GM18520 (cell line): ENCODE measurements at regions not wholly inside any gene's neighbourhood (a gene's known extent, or its start where the extent isn't known, plus 50 kb on each side); places are given as distances from the start of the nearest gene placed in this dataset.

Experiments
- ATAC-seq: cut with Tn5 transposase; IDR thresholded peaks from one replicate; pipeline ENCODE4 v1.9.1; 2021; ENCODE audit not compliant: unreplicated experiment

DNA sequence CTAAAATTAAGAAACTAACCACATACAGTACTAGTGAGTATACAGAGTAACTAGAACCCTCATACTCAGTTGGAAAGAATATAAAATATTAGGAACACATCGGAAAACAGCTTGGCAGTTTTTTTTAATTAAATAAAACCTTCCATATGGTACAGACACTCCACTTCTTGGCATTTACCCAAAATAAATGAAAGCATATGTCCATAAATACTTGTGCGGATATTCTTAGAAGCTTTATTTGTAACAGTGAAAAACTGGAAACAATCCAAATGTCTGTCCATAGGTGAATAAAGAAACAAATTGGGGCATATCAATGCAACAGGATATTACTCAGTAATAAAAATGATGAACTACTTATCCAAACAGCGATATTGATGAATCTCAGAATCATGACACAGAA lies 410.0 kb downstream of the HTR7 start:
- ATAC-seq, result no peak

DNA sequence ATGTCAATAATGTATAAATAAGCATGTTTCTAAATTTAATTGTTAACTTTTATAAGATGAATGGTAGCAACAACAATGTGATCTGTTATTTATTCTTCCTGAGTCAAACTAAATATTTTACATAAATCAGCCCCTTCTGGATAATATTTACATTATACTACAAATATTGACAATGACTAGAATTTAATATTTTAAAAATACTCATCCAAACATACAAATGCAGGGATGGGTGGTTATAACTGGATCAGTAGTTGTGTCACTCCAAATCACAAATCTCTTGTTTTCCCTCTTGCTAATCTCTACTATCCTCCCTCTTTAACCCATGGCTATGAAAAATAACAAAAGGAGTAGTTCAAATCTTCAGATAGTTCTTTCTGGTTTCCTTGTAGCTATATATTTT lies 407.0 kb downstream of the HTR7 start:
- ATAC-seq, result no peak

DNA sequence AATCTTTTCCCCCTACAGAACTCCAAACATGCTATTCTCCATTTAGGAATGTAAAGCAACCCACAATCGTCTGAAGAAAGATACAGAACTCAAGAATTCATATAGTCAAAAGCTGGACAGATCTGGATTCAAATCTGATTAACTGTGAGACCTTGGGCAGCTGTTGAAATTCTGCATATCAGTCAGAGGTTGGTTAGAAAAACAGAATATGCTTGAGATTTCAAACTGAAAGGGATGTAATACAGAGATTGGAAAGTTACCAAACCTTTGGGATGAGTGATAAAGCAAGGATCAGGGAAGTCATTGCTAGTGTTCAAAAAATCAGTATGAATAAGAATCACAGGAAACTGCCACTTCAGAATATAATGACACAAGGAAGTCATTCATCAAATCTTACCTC lies 406.6 kb downstream of the HTR7 start:
- ATAC-seq, result no peak

DNA sequence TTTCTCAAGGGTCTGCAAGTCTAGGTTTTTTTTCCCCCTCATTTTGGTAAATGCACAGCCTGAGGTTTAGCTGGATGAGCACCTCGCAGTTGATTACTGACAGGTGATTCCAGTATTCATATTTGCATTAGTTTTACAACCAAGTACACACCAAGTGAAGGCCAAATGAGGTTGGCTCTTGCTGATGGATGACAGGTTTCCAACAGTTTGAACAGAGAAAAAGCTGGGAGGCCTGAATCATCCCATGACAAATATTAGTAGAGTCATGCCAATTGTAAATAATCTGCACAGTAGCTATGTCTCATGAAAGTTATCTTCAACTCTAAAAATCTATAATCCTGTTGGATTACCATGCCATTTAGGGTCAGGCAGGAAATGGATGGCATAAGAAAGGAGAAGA lies 399.8 kb downstream of the HTR7 start:
- ATAC-seq, result no peak

DNA sequence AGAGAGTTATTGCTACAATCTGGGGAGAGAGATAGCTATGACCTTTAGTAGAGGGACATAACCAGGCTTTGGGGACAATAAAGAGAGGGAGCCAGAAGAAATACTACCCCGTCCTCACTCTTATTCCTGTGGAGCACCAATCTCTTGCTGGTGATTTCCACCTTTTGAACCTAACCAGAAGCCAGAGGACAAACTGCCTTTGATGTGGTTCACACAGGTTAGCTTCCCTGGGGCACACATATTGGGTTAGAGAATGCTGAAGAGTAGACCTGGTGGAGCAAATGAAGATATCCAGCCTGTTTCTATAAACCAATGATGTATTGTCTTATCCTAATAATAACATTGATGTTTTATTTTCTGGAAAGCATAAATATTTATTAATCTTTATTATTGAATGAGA lies 399.3 kb downstream of the HTR7 start:
- ATAC-seq, result no peak

DNA sequence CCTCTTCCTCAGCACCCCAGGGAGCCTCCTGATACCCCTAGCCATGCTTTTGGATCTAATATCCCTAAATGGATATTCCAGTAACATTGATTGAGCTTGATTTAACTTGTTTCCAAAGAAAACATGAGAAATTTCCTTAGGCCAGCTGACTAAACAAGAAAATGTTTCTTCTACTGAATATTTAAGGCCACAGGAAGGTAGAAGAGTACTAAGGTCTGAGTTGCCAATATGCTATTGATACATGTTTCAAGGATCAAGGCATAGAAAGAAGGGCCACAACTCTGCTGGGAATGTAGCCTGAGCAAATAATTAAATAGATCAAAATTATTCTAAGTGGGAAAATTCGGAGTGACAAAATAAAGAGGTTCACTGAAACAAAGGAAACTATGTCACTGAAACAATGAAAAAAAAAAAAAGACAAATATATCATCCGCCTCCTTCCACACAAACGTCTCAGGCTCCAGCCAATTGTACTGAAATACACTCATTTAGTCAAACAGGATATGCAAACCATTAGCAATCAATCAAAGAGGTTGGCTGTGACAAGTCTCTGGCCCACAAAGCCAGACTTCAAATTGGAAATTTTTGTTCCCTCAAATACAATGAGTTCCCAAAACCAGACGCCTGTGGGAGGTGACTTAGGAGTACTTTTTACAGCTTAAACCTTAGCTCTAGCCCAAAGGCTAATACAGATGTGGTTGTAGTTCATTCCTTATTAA lies 396.2 kb downstream of the HTR7 start:
- no peak for ATAC-seq

DNA sequence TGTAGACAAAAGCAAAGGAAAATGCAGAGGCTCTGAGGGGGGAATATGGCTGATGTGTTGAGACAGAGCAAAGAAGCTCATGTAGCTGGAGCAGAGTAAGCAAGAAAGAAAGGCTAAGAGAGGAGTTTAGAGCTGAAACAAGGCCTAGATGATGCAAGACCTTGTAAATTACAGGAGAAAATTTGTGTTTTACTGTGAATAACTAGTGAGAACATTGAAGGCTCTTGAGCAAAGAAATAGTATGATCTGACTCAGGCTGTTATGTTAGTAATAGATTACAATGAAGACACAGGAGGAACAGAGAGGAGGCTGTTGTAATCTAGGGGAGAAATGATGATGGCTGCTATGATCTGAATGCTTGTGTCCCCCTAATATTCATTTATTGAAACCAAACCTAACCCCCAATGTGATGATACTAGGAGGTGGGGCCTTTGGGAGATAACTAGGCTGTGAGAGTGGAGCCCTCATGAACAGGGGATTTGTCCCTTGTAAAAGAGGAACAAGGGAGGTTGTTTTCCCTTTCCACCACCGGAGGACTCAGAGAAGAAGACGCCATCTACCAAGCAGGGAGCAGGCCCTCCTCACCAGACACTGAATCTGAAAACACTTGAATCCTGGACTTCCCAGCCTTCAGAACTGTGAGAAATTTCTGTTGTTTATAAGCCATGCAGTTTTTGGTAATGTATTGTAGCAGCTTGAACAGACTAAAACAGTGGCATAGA lies 394.9 kb downstream of the HTR7 start:
- ATAC-seq, result no peak

DNA sequence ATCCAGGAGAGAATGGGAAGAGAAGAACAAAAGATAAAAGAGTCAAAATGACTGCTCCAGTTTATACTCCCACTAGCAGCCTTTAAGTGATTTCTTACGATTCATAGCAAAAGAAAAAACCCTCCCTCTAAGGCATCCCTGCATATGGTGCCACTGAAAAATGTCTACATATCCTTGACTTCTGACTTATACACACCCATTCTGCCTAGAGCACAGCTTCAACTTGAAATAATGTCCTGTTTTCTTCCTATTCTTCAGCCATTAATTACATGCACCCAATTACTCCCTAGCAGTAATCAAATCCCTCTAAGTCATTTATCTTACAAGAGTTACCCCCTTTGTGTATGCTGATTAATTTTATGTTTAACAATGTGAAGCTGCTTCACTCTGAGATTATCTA lies 393.5 kb downstream of the HTR7 start:
- ATAC-seq, result no peak

DNA sequence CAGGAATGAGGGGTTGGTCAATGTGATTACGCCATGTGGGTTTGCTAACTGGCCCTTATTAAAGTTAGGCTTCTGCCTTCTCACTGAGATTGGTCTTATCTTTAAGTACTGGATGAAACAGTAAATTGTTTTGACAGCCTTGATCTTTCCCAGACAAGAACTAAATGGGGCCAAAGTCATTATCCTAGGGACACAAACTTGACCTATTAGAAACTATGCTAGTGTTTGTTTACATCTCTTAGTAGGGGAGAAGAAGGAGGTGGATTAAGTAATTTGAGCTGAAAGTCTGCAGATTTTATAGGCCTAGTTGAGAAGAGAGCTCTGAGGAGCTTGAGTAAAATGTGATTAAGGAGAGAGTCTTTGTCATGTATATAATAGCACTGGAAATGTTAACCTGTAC lies 386.9 kb downstream of the HTR7 start:
- ATAC-seq, result no peak

DNA sequence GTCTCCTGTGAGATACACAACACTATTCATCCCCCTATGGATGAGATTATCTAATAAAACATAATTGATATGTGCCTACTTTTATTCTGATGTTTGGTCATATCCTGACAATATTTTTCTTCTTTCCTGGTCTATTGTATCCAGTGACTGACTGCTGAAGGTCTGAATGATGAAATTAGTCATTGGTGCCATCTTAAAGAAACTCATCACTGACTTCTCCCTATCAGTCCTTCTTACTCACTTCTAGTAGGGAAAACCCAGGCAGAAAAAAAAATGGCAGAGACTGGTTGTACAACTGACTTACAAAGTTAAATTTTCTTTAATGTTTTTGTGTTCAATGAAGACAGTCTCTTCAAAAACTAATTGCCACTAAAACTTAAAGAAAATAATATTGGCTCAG lies 377.4 kb downstream of the HTR7 start:
- no peak for ATAC-seq

DNA sequence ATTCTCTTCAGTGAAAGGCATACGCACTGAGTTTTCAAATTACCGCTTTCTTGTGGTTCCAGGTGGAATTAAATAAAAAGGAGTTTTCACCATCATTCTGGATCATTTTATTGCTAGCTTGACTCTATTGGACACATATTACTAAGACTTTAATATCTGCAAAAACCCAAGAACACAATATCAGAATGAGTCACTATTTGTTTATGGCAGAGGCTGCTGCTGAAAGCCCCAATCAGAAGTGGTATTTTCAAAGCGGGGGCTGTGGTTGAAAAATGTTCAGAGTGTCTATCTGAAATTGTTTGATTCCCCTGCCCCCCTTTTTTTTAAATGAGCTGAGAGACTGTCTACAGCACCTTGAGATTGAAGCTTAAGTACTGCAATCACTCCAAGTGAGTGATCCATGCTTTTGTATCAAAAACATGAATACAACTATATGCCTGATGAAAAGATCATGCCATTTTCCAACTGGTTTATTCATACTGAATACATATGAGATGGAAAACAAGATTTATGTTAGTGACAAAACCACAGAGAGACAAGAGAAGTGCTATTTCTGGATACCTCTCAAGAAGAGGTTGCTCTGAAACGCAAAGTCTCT lies 376.4 kb downstream of the HTR7 start:
- no peak for ATAC-seq

DNA sequence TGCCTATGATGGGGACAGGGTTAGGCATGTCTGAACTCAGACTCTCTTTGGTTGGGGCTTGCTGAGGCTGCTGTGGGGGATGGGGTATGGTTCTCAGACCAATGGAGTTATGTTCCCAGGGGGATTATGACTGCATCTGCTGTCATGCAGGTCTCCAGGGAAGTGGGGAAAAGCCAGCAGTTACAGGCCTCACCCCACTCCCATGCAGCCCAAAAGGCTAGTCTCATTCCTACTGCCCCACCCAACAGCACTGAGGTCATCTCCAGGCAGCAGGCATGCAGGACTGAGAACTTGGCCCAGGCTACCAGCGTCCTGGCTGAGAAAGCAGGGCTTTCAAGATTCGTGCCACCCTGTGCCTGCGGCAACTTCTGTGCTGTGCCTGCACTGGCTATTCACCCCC lies 373.3 kb downstream of the HTR7 start:
- ATAC-seq, result no peak

DNA sequence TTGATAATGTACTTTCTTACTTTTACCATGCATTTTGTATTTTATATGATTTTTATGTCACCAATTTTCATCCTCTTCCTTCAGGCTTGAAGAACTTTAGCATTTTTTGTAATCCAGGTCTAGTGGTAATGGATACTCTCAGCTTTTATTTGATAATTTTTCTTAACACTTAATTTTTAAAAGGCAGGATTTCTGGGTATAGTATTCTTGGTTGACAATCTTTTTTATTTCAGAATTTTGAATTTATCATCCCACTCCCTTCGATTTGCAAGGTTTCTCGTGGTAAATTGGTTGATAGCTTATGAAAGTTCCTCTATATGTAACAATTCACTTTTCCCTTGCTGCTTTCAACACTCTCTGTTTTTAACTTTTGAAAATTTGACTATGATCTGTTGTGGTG lies 363.7 kb downstream of the HTR7 start:
- ATAC-seq, result no peak

DNA sequence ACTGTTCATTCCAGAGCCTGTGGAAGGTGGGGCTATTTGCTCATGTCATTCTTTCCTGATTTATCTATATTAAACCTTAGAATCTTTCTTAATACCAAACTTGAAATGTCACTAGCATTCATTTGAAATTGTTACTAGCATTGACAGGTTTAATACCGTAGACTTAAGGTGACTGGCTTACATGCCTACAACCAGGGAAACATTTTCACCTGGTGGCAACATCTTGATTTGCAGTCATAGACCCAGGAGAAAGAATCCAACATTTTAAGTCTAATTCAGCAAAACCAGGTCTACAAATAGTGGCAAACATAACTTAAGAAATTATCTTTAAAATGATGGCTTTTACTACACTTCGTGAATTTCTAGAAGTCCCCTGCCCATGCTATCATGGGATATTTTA lies 353.7 kb downstream of the HTR7 start:
- no peak for ATAC-seq

DNA sequence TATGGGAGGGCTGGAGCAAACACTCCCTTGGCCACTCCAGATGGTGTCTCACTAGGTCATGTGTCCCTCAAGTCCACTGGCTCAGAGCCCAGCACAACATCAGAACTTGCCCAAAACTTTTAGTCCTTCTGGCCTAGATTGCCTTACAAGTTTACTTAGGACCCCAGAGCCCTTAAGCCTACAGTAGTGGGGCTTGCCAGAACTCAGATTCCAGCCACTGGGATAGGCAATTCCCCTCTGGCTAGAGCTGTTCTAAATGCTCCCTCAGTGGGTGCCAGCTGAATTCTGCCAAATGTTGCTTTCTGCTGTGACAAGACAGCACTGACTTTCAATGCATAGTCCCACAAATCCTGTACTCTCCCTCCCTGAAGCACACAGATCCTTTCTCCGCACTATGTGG lies 331.1 kb downstream of the HTR7 start:
- ATAC-seq, result no peak

DNA sequence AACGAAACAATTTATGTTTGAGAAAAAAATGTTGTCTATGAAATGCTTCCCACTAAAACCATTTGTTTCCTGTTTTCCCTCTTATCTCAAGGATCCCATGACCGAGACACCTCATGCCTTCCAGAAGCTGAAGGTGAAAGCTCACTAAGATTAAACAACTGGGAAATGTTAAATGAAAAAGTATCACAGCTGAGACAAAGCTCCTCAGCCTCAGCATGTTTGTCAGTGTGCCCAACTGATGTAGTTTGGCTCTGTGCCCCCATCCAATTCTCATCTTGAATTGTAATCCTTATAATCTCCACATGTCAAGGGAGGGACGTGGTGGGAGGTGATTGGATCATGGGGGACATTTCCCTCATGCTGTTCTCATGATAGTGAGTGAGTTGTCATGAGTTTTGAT lies 327.3 kb downstream of the HTR7 start:
- no peak for ATAC-seq

DNA sequence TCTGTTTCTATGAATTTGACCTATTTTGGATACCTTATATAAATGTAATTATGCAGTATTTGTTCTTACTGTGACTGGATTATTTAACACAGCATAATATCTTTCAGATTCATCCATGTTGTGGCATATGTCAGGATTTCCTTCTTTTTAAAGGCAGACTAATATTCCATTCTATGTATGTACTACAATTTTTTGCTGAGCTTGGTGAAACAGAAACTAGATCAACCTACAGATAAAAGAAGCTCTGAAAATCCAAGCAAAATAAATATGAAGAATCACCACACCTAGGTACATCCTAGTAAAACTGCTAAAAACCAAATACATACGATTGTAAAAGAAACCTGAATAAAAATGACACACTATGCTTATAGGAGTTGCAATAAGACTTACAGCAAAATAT lies 300.5 kb downstream of the HTR7 start:
- no peak for ATAC-seq

DNA sequence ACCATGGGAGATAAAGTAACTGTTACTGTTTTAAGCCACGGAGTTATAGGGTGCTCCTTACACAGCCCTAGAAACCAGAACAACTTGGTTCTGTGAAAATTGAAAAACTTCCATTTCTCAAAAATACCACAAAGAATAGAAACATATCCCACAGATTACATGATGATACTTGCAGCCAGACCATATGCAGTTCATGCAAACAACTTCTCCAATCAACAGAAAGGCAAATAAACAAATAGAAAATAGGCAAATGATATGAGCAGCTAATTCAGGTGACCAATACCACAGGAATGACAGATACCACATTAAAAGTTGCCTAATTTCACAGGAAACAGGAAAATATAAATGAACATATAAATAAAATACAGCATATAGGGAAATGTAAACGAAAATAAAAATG lies 297.5 kb downstream of the HTR7 start:
- no peak for ATAC-seq

DNA sequence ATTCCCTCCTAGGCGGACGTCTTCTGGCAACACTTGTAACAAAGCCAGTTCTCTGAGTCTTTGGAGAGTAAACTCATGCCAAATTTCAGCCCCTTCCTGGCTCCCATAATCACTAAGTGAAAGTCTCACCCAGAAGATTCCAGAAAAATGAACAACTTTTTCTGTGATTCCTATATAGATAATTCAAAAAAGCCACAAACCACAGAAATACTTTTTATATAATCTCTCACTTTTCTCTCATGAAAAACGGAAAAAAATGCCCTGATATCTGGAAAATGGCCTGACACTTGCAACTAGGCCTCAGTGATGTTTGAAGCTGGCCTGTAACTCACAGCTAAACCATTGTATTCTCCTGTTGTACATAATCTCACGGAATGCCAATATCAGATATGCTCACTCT lies 296.2 kb downstream of the HTR7 start:
- no peak for ATAC-seq

DNA sequence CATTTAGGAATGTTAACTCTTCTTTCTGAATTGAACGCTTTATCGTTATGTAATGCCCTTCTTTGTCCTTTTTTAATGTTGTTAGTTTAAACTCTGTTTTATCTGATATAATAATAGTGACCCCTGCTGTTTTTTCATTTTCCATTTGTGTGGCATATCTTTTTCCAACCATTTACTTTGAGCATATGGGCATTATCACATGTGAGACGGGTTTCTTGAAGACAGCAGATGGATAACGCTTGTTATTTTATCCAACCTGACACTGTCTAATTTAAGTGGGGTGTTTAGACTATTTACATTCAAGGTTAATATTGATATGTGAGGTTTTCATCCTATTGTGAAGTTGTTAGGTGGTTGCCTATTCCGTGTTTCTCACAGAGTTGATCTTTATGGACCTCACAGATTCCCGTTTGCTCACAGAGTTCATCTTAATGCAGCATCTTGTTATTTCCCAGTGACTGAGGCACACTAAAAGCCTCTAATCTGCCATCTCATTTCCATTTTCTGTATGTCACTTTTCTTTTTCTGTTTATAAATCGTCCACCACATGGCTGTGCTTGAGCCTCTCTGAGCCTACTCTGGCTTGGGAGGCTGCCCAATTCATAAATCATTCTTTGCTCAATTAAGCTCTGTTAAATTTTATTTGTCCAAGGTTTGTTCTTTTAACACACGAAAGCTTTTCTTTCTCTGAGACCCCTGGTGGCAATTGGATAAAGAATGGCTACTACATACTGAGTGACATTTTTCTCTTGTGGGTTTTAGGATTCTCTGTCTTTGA lies 286.2 kb downstream of the HTR7 start:
- no peak for ATAC-seq

DNA sequence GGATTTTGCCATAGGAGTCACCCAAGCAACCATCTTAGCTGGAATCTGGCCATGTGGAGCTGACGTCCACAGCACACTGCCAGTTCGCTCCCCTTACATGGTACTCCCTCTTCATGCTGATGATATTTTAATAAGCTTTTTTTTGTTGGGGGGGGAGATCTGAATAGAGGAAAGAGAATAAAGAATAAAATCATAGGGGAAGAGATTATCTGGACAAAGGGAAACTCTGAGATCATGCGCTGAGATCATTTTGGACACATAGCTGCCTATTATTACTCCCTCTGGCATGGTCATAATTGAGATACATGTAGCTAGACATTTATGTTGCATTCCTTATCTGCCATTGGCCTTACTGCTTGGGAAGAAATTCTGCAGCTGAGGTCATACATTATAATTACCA lies 282.7 kb downstream of the HTR7 start:
- ATAC-seq, result no peak

DNA sequence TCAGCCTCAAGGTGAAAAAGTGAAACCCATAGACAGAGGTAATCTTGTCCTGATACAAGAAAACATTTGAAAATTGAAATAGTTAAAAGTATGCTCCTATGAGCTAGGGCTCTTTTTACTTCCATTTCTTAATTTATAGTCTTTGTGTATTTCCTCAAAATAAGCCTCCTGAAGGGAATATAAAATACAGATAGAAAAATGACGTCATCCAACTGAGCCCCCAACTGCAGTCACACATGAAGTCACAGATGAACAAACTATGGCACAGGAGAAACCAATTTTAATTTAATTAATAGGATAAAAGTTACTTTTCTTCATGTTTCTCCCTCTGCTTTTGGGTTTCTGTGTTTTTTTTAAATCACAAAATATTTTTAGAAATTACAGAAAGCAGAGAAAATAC lies 280.3 kb downstream of the HTR7 start:
- no peak for ATAC-seq
